H1 (cell line): ENCODE measurements at regions not wholly inside any gene's neighbourhood (a gene's known extent, or its start where the extent isn't known, plus 50 kb on each side); places are given as distances from the start of the nearest gene placed in this dataset.

ENCODE experiments used
- FOSL1 ChIP-seq: IDR thresholded peaks from 2 replicates; pipeline ENCODE4 v1.6.1; 2011; ENCODE audit warnings: mild to moderate bottlenecking, low read depth, low read length, moderate library complexity; ENCODE audit not compliant: insufficient read depth
- RXRA ChIP-seq: IDR thresholded peaks from 2 replicates; pipeline ENCODE4 v1.6.1; 2011; ENCODE audit warnings: low read depth, mild to moderate bottlenecking, low read length, moderate library complexity; ENCODE audit not compliant: insufficient read depth
- SAP30 ChIP-seq: fragments of 300-600 bp; sonication (generic); IDR thresholded peaks from 2 replicates; pipeline ENCODE4 v1.7.1; 2012; ENCODE audit warnings: low read length, moderate library complexity, mild to moderate bottlenecking, inconsistent platforms; ENCODE audit not compliant: insufficient read depth, insufficient replicate concordance
- SP1 ChIP-seq: IDR thresholded peaks from 2 replicates; pipeline ENCODE4 v1.6.1; 2011; ENCODE audit warnings: low read depth, low read length
- TAF1 ChIP-seq: IDR thresholded peaks from 2 replicates; pipeline ENCODE4 v1.6.1; 2011; ENCODE audit warnings: mild to moderate bottlenecking, low read depth, low read length
- TF ChIP-seq, protein P1 (sequence below): IDR thresholded peaks from 2 replicates; pipeline ENCODE4 v1.6.1; 2012; ENCODE audit warnings: inconsistent platforms

DNA sequence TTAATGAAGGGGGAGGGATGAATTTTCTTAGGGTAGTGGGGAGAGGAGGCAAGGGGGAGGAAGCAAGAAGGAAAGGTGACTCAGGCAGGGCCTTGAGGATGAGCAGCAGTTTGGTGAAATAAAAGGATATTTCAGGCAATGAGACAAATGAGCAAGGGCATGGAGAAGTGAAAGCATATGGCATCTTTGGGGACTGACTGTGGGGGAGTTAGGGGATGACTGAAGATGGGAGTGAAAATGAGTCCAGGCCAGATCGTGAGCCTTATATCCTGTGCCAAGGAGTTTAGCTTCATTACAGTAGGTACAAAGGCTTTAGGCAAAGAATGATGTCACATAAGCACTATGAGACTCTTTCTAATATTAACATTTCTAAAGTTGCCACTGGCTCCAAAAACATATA is 51.9 kb downstream of the ILRUN start (continued):
- TF ChIP-seq RXRA (no peak), FOSL1 (no peak), TAF1 (no peak), SP1 (no peak), SAP30 (no peak)
- TF ChIP-seq, protein P1, sequence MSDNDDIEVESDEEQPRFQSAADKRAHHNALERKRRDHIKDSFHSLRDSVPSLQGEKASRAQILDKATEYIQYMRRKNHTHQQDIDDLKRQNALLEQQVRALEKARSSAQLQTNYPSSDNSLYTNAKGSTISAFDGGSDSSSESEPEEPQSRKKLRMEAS: no peak
- TF ChIP-seq, all 59 proteins: peak for 0
